ENCODE measurements at regions not wholly inside any gene's neighbourhood (a gene's known extent, or its start where the extent isn't known, plus 50 kb on each side); places are given as distances from the start of the nearest gene placed in this dataset.
"Not testable (repeated sequence)": the region's sequence is repeated elsewhere in the genome, so short reads cannot be mapped to it uniquely, and the experiment has no call there.

GRCh38 chr14:19485346-19485745 lies 51.2 kb upstream of the POTEG start:
- TF ChIP-seq, protein P1, sequence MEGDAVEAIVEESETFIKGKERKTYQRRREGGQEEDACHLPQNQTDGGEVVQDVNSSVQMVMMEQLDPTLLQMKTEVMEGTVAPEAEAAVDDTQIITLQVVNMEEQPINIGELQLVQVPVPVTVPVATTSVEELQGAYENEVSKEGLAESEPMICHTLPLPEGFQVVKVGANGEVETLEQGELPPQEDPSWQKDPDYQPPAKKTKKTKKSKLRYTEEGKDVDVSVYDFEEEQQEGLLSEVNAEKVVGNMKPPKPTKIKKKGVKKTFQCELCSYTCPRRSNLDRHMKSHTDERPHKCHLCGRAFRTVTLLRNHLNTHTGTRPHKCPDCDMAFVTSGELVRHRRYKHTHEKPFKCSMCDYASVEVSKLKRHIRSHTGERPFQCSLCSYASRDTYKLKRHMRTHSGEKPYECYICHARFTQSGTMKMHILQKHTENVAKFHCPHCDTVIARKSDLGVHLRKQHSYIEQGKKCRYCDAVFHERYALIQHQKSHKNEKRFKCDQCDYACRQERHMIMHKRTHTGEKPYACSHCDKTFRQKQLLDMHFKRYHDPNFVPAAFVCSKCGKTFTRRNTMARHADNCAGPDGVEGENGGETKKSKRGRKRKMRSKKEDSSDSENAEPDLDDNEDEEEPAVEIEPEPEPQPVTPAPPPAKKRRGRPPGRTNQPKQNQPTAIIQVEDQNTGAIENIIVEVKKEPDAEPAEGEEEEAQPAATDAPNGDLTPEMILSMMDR (IDR thresholded peaks at IDR 0.05) = not testable (repeated sequence)
- TF ChIP-seq POLR2A, EP300, POLR2AphosphoS5 (IDR thresholded peaks at IDR 0.05): not testable (repeated sequence)

Data from upper lobe of left lung (tissue), 4 donors.